ENCODE measurements at regions not wholly inside any gene's neighbourhood (a gene's known extent, or its start where the extent isn't known, plus 50 kb on each side); places are given as distances from the start of the nearest gene placed in this dataset.

DNA sequence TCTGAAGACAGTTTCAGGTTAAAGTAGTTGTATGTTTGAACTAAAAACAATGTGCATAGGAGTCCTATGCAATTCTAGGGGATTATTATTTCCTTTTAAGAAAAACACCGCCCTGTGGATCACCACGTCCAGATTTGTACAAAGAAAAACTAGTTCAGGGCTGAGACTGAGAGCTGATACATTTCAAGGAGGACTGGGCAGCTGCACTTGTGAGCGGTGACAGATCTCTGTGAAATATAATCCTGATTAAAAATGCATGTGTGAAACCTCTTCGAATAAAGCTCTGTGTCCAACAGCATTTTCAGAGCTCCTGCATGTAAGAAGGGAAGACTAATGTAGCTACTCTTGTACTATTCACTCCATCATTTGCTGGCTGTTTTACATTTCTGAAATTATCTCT, 365.8 kb upstream of the PITX2 start:
- DNase-seq = no peak
- intact Hi-C loops (cut with DNase I) = no loop called here
- no peak for ATAC-seq (ENCODE audit: poor library complexity)

DNA sequence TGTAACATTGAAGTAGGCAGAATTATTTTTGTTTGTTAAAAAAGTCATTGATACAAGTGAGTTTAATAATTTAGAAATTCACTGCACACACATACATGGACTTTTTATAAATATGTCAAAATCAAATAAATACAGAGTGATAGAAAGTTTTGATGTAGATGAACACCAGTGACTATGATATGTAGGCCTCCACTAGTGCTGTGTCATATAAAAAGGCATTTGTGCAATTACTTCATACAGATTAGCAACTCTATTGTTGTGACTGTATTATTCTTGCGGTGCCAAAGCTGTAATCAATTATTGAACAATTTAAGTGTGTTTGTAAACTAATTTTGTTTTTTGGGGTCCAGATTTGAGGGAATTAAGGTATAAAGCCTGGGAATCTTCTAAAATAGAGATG, 366.2 kb upstream of the PITX2 start:
- no peak for DNase-seq
- intact Hi-C loops (cut with DNase I) = no loop called here
- no peak for ATAC-seq (ENCODE audit: poor library complexity)

DNA sequence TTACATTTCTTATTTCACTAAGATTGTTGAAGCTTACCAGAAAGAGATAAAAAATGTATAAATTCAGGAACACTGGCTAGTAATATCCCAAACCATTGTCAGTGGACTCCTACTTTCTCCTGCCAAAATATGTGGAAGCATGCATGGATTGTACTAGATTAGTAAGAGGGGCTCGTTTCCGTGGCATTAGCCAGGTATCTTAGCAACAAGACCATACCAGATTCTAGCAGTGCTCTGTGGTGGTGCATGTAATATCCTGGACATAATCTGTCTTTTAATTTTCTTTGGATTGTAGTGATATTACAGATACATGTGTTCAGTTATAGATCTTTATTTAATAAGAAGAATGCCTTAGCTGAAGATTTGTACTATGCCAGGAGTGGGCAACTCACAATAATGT, 371.9 kb upstream of the PITX2 start:
- no peak for ATAC-seq (ENCODE audit: poor library complexity)
- no peak for DNase-seq
- intact Hi-C loops (cut with DNase I) = no loop called here

DNA sequence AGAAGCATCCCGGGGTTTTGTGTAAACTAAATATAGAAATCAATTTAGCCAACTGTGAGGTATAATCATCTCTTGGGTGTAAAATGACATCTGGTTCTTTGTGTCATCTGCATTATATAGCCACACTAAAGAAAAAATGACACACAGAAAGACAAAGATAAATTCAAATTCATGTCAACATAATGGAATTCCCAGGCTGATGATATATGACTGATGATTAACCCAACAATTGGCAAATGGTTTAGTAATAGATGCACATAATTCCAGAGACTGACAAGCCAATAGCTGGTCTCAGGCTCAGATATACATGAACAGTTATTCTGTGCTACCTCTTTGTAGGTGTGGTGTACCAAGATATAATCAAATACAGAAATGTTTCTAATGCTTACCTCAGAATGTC, 375.4 kb upstream of the PITX2 start:
- intact Hi-C loops (cut with DNase I) = no loop called here
- DNase-seq = no peak
- ATAC-seq (ENCODE audit: poor library complexity) = no peak

DNA sequence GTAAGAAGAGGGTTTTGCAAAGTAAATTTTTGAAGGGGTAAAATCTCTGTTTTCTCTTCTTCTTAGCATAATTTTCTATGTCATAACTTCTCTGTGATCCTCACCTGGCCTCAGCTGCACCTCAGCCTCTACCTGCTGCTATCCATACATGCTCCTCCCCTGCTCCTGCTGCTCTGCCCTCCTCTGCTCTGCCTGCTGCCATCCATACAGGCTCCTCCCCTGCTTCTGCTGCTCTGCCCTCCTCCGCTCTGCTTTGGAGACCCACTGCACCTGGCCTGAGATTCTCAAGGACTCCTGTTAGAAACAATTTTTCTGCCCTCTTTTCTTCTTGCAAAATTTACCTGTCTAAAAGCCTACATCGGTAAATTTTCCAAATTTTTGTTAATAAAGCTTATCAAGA, 388.6 kb upstream of the PITX2 start:
- ATAC-seq (ENCODE audit: poor library complexity) = no peak
- DNase-seq = no peak
- intact Hi-C loops (cut with DNase I) = no loop called here

DNA sequence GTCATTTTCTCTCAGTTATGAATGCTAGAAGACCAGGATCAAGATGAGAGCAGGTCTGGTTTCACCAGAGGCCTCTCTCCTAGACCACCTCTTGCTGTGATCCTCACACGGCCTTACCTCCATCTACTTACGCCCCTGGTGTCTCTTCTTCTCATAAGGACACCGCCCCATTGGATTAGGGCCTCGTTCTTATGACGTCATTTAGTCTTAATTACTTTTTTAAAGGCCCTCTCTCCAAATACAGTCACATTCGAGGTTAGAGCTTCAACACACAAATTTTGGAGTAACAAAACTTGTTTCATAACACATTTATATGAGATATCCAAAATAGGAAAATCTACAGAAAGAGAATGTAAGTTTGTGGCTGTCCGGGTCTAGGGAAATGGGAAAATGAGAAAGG, 391.0 kb upstream of the PITX2 start:
- ATAC-seq (ENCODE audit: poor library complexity) = no peak
- no peak for DNase-seq
- intact Hi-C loops (cut with DNase I) = no loop called here

DNA sequence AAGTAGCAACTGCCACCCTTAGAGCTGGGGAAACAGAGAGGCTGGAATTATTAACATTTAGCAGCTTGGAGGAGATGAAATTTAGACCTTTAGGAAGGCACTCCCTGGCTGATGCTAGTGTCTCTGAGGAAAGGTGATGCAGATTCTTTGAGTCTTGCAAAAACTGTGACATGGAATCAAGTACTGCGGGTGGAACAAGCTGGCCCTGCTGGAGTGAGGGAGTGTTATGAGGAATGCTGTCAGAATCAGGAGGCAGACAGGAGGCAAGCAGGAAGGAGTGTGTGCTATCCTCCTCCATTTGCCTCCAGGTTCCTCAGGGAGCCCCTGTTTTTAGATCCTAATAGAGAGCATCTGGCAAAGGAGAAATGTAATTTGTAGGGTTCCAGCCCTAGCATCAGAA, 391.7 kb upstream of the PITX2 start:
- ATAC-seq (ENCODE audit: poor library complexity) (no peak), DNase-seq (no peak)
- intact Hi-C loops (cut with DNase I) = no loop called here

DNA sequence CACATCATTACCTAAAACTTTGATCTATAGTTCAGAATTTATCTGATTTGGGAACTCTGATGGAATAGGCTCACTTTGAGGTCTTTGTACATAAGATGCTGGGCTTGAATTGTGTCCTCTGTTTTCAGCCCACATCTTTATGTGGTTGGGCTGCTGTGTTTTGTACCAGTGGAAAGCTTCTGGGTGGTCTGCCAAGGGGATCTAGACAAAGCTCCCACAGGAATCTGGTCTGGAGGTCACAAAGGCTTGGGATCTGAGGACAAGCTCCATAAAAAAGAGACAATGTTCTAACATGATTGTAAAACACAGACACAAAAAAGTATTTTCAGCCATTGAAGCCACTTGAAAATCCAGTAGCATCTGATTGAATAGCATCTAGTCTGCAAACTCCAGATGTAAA, 393.5 kb upstream of the PITX2 start:
- intact Hi-C loops (cut with DNase I) = no loop called here
- ATAC-seq (ENCODE audit: poor library complexity) = no peak

DNA sequence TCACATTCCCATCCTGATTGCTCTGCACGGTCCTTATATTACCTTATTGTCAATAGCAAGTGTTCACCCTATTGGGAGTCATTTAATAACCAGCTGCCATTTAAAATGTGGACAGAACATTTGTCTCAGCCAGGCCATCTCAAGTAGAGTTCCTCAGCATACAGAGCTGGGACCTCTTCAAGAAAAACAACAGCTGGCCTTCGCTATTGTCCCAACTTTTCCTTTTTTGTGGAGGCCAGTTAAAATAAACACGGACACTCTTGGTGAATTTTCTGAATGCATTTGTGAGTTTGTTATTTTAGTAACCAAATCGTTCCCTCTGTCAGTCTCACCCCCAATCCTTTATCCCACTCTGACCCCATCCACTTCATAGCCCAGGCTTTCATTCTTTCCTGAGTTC, 395.3 kb upstream of the PITX2 start:
- intact Hi-C loops (cut with DNase I) = no loop called here
- no peak for DNase-seq
- no peak for ATAC-seq (ENCODE audit: poor library complexity)

More for the DNA sequence above, 393.5 kb upstream of the PITX2 start:
- DNase-seq = no peak

DNA sequence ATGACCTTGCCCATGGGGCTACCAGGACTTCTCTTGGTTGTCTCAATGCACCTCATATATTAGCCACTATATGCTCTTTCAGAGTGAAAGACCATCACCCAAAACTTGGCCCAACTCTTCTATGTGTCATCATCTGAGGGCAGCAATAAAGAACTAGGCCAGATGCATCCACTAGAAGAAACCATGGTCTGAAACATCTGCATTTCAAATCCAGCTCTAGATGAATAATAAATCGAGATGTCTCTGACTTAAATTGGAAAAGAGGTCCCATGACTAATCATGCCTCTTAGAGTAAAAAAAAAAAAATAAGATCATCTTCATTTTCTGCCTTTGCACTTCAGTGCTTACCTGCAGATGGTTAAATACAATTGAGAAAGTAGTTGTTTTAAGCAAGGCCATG, 397.6 kb upstream of the PITX2 start:
- intact Hi-C loops (cut with DNase I) = no loop called here
- no peak for DNase-seq
- ATAC-seq (ENCODE audit: poor library complexity) = no peak

DNA sequence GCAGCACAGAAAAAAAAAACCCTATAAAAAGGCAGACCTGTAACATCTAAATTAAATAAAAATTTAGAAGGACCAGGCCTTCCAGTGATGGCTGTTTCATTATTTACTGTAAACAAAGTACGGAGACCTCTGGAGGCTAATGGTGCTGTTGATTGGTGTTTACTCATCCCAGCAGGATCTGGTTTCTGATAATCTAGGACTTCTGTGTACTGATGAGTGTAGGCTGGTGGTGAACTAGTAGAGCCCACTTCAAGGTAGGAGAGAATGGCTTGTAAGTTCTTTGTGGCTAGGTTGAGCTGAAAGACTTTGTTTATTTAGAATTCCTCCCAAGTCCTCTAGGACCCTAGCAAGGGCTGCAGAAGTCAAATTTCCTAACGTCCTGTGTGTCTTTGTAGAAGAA, 398.1 kb upstream of the PITX2 start:
- DNase-seq = no peak
- intact Hi-C loops (cut with DNase I) = no loop called here
- ATAC-seq (ENCODE audit: poor library complexity) = no peak

DNA sequence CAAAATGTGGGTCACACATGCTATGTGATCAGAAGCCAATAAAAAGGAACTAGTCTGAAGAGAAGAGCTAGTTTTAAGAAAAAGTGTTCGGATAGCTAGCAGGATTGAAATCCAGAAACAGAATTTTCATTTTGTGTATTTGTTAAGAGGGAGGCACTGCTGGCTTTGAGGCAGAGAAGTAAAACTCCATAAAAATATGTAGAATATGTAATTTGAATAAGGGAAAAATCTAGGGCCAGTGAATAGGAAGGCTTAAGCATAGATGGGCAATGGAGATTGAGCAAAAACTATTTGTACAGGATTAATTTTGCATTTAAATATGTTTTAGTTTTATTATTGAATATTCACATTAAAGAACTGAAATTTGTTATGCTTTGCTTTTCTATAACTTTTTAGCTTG, 399.9 kb upstream of the PITX2 start:
- intact Hi-C loops (cut with DNase I) = no loop called here
- DNase-seq = no peak
- no peak for ATAC-seq (ENCODE audit: poor library complexity)

DNA sequence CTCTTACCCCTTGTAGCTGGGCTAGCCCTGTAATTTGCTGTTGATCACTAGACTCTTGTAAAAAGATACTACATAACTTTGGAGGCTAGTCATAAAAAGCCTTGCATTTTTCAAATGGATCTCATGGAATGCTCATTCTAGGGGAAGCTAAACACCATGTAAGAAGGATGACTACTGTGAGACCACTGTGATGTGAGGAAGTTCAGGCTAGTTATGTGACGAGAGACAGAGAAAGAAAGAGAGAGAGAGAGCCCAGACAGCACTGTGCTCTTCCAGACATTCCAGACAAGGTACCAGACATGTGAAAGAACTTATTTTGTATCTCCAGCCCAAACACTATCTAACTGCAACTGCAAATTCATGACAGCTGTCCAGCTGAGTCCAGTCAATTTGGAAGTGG, 404.6 kb upstream of the PITX2 start:
- ATAC-seq (ENCODE audit: poor library complexity) = no peak
- no peak for DNase-seq
- intact Hi-C loops (cut with DNase I) = no loop called here

DNA sequence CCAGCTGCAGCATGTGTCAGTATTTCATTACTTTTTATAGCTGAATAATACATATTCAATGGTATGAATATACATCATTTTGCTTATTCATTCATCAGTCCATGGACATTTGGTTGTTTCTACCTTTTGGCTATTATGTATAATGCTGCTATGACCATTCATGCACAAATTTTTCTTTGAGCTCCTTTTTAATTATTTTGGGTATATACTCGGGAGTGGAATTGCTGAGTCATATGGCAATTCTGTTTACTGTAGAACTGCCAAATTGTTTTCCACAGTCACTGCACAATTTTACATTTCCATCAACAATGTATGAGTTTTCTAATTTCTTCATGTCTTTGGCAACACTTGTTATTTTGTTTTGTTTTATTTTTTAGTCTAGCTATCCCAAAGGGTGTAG, 405.9 kb upstream of the PITX2 start:
- intact Hi-C loops (cut with DNase I) = no loop called here
- no peak for ATAC-seq (ENCODE audit: poor library complexity)

DNA sequence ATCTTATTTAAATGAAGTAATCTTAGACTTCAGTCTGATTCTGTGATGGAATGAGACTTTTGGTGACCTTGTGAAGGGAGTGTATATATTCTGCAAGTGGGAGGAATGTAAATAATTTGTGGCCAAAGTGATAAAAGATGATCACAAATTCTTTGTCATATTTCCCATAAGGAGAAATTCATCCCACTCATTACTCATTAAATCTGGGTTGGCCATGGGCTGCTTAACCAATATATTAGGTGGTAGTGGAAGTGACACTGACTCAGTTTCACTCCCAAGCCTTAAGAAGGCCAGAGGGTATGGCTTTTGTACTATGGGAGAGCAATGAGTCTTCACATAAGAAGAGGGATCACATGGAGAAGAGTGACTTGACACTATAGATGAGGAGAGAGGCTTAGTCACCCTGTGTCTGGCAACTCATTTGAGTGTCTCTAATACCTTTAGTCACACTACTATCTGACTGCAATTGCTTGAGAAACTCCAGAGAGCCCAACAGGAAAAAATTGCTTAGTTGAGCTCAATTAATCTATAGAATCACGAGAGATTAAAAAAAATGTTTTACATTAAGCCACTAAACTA, 408.2 kb upstream of the PITX2 start:
- intact Hi-C loops (cut with DNase I) = no loop called here

More for the DNA sequence above, 405.9 kb upstream of the PITX2 start:
- no peak for DNase-seq

DNA sequence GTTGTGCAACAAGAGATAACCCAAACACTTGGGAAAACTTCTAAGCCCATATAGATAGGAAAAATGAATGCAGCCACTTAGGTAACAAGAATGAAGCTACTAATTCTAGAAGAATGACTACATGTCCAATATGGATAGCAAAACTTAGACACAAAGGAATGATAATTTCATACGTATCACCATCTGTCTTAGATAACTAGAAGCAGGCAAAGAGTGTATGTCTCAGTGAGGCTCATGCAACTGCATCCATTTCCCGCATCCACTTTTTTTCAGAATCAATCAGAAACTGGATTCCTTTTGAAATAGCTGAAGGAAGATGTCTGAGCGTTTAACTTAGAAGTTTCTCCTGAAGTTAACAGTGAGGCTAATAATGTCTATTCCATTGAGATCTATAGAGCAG, 408.7 kb upstream of the PITX2 start:
- intact Hi-C loops (cut with DNase I) = no loop called here
- ATAC-seq (ENCODE audit: poor library complexity) (no peak), DNase-seq (no peak)

More for the DNA sequence above, 408.2 kb upstream of the PITX2 start:
- no peak for DNase-seq
- no peak for ATAC-seq (ENCODE audit: poor library complexity)

DNA sequence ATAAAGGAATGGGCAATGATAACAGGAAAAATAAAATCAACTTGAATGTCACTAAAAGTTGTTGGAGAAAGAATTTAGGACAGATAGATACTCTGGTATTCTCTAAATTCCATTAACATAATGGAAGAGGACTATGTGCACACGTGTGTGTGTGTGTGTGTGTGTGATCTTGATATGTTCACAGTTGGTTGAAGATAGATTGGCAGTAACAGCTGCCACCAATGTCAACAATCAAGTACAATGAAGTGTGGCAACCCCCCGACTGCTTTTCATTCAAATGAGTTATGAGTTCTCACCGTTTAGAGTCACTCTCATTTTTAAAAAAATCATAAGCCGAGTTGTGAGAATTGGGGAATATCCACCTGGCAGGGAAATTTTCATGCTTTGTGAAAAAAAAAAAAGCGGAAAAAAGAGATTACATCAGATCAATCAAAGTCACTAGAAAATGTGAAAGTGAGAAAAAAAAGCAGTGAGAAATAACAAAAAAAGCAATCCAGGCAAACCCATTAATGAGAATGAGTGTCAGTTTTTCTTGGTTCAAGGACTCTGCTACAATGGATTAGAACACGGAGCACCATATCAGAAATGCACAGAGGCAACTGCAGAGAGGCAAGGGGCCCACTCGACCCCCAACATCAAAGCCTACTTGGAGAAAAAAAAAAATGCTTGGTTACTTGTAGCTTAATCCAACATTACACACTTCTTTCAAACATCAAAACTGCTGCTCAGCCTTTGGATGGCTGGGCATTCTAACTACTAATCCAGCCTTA, 414.9 kb upstream of the PITX2 start:
- DNase-seq (no peak), ATAC-seq (ENCODE audit: poor library complexity) (no peak)
- intact Hi-C loops (cut with DNase I) = no loop called here

DNA sequence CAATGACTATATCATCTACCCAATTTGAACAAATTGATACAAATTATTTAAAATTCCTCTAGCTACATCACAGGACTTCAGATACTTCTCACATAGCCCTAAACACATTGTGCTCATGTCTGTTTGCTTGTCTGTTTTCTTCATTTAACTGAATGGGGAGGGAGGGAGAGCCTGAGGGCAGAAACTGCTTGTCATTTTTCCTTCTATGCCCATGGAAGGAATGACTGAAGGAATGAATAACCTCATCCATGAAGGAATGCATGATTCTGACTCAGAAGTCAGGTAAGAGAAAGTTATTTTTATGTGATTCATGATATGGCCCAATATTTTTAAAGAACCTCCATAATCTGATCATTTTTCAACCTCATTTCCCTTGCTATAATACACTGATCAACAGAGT, 418.0 kb upstream of the PITX2 start:
- intact Hi-C loops (cut with DNase I) = no loop called here
- DNase-seq (no peak), ATAC-seq (ENCODE audit: poor library complexity) (no peak)

DNA sequence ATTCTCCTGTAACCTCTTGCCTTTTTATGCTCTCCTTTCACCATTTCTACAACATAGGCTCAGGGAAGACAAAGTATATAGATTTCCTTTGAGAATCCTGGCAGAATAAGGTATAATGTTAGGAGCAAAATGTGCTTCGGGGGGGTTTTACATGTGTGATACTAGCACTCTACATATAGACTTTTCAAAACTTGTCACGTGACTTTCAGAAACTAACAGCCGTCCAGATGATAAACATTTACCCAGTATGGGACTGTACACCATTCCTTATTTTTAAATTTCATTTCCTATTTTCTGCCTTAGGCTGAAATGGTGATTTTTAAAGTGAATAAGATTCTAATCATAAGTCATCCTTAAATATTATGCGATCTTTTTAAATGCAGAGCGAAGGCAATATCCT, 420.4 kb upstream of the PITX2 start:
- ATAC-seq (ENCODE audit: poor library complexity) (no peak), DNase-seq (no peak)
- intact Hi-C loops (cut with DNase I) = no loop called here

DNA sequence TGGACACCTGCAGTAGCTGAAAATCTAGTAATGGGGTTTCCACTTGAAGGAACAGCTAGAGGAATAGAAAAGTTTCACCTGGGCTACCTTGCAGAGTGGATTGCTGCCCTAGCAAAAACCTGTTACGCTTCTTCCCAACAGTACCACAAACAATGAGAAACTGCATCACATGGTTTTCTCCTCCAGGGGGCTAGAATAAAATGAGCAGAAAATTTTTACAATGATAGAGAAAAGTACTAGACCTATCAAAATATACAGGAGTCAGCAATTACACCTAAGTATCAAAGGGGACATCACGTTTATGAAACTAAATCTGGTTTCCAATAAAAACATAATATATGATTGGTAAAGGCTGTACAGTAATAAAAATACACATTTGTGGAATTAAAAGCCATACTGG, 423.1 kb upstream of the PITX2 start:
- DNase-seq (no peak), ATAC-seq (ENCODE audit: poor library complexity) (no peak)
- intact Hi-C loops (cut with DNase I) = no loop called here

DNA sequence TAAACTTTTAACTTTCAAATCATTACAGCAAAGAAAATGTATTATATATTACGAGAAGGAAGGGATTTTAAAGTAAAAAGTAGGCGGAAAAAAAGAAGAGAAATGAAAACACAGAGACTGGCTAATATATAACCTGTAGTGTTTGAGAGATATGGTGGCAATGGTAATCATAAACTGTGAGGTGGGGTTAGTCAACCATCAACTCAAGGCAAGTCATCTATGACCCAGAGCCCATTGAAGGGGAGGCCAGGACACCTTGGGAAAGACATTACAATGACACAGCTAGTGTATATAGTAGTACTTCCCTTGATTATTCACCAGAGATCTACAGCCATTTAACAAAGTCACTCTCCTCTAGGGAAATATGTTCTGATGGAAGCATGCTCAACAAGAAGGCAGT, 423.9 kb upstream of the PITX2 start:
- intact Hi-C loops (cut with DNase I) = no loop called here
- DNase-seq (no peak), ATAC-seq (ENCODE audit: poor library complexity) (no peak)
